GM21825 (cell line): ENCODE measurements at regions not wholly inside any gene's neighbourhood (a gene's known extent, or its start where the extent isn't known, plus 50 kb on each side); places are given as distances from the start of the nearest gene placed in this dataset.
"Not testable (repeated sequence)": the region's sequence is repeated elsewhere in the genome, so short reads cannot be mapped to it uniquely, and the experiment has no call there.

Experiments used
- ATAC-seq: cut with Tn5 transposase; IDR thresholded peaks from one replicate; pipeline ENCODE4 v1.9.1; 2021; ENCODE audit warnings: mild to moderate bottlenecking, moderate library complexity; ENCODE audit not compliant: unreplicated experiment

- ATAC-seq, result no peak
These were observed 114.2 kb upstream of the SLC24A2 start for GRCh38 chr9:19903076-19903475.

DNA sequence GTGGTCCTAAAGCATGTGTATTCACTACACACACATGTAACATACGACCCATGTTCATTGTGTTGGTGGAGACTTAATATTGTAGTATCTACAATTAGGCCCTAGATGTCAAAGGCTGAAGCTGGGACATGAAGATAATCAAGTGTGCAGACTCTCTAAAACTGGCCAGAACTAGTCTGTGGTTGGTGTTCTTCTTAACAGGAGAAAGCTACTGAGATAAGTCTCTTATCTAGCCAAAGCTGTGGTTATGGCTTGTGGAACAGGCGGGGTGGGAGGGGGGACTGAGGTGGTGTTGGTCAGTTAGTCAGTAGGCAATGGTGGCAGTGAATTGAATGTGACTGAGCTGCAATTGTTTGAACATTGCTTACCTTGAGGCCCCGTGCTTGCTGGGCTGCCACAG is 112.7 kb upstream of the SLC24A2 start:
- ATAC-seq, result no peak

GRCh38 chr9:19896161-19896560 is 107.3 kb upstream of the SLC24A2 start:
- ATAC-seq, result no peak

- not testable (repeated sequence) for ATAC-seq
These were observed 106.7 kb upstream of the SLC24A2 start for GRCh38 chr9:19895578-19895977.

DNA sequence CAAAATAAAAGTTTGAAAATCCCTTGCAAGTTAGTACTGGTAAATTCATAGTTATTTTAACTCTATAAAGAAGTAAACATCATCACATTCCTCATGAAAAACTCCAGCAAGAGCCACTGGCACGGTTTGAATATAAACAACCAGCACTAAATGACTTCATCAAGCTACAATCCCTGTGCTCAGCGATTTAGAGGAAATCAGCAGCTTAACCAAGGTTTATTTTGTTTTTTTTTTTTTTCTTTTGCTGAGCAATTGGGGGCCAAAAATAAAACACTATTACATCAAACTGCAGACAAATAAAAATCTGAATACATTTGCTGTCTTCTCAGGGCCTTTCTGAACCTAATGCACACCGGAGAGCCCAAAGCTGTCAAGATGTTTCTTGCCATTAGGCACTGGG is 106.2 kb upstream of the SLC24A2 start:
- no peak for ATAC-seq

DNA sequence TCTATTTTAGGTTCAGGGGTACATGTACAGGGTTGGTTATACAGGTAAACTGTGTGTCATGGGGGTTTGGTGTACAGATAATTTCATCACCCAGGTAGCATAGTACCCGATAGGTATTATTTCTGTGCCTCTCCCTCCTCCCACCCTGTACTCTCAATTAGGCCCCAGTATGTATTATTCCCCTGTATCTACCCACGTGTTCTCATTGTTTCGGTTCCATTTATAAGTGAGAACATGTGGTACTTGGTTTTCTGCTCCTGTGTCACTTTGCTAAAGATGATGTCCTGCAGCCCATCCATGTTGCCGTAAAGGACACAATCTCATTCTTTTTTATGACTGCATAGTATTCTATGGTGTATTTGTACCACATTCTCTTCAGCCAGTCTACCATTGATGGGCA is 96.8 kb upstream of the SLC24A2 start:
- ATAC-seq, result no peak

GRCh38 chr9:19879062-19879461 is 90.2 kb upstream of the SLC24A2 start:
- no peak for ATAC-seq

DNA sequence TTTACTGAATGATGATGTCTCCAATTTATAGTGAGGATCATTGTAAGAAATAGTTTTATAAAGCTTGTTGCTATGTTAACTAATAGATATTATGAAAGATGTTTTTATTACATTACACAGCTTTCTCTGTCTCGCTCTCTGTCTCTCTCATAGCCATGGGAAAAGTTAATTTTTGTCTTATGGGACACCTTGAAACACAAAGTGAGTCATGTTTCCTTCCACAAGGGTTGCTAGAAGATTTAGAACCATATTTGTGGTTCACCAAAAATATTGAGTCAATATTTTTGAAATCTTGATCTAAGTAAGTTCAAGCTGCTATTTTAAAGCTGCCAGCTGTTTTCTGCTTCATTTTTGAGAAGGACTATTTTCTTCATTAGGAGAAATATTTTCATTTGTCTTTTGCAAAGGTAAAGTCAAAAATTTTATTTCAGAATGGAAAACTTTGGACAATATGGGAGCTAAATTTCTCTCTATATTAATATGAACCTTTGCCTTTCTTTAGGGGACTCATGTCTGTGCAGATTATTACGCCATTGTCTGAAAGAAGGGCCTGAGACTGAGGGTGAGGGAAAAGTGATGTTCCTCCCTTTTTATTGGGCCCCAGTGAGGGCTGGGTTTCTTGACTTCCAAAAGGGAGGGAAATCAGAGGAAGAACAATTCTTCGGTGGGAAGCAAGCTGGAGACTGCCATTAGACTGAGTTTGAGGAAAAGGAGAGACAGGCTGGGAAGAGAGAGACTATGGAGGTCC is 87.9 kb upstream of the SLC24A2 start:
- ATAC-seq, result no peak

GRCh38 chr9:19875291-19875920 is 86.6 kb upstream of the SLC24A2 start:
- no peak for ATAC-seq

GRCh38 chr9:19873188-19873587 is 84.4 kb upstream of the SLC24A2 start:
- ATAC-seq, result not testable (repeated sequence)

DNA sequence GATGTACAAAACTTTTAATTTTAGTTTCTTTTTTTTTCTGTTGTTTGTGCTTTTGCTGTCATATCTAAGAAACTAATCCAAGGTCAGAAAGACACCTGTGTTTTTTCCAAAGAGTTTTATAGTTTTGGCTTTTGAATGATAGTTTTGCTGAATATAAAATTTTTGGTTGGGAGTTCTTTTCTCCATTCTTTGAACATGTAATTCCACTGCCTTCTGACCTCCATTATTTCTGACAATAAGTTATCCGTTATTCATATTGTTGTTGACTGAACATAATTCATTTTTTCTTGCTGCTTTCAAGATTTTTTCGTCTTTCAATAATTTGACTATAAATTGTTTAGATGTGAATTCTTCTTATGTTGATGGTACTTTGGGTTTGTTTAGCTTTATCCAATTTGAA is 82.2 kb upstream of the SLC24A2 start:
- ATAC-seq, result no peak

DNA sequence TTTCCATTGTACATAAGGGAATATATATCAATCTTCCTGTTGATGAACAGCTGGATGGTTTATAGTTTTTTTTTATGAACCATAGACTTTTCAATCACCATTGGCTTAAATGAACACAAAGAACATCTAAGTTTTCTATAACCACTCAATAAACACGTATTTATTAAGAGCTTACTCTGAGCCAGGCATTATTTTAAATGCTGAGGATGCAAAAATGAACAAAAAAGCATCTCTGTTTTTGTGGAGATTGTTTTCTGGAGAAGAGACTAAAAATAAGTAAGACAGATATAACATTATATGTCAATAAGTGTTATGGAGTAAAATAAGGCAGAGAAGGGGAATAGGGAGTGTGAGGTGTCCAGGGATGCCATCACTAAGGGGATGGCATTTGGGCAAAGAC is 52.1 kb upstream of the SLC24A2 start:
- no peak for ATAC-seq
